SK-N-SH treated with all-trans-retinoic acid at 6 μM for 48 hours (cell line): ENCODE measurements at regions not wholly inside any gene's neighbourhood (a gene's known extent, or its start where the extent isn't known, plus 50 kb on each side); places are given as distances from the start of the nearest gene placed in this dataset.

Source experiments
- ATAC-seq: fragments of 200-7000 bp; cut with Tn5 transposase; 3 replicates; pipeline ENCODE4 v1.9.1; 2020; ENCODE audit warnings: mild to moderate bottlenecking, moderate library complexity
- BACH2 ChIP-seq: fragments of 250-450 bp; sonication (Bioruptor Pico); IDR thresholded peaks from 2 replicates; pipeline ENCODE4 v1.9.0; 2021; ENCODE audit warnings: mild to moderate bottlenecking, borderline replicate concordance
- CREB5 ChIP-seq: fragments of 250-450 bp; sonication (Bioruptor Pico); IDR thresholded peaks from 2 replicates; pipeline ENCODE4 v1.5.1; 2020; ENCODE audit warnings: low read depth, mild to moderate bottlenecking, moderate library complexity
- CSDC2 ChIP-seq: fragments of 250-450 bp; sonication (Bioruptor Pico); IDR thresholded peaks from 2 replicates; pipeline ENCODE4 v1.5.0; 2020; ENCODE audit warnings: mild to moderate bottlenecking, moderate library complexity
- CSRNP3 ChIP-seq: fragments of 250-450 bp; sonication (Bioruptor Pico); IDR thresholded peaks from 2 replicates; pipeline ENCODE4 v1.5.1; 2021; ENCODE audit warnings: mild to moderate bottlenecking, moderate library complexity
- ESRRG ChIP-seq: fragments of 250-450 bp; sonication (Bioruptor Pico); IDR thresholded peaks from 2 replicates; pipeline ENCODE4 v1.6.1; 2021; ENCODE audit warnings: mild to moderate bottlenecking
- GLIS3 ChIP-seq: fragments of 250-450 bp; sonication (Bioruptor Pico); IDR thresholded peaks from 2 replicates; pipeline ENCODE4 v1.5.0; 2020; ENCODE audit warnings: mild to moderate bottlenecking, moderate library complexity
- ISL1 ChIP-seq: fragments of 250-450 bp; sonication (Bioruptor Pico); IDR thresholded peaks from 2 replicates; pipeline ENCODE4 v2.1.2; 2022; ENCODE audit warnings: mild to moderate bottlenecking, moderate library complexity
- OSR1 ChIP-seq: fragments of 250-450 bp; sonication (Bioruptor Pico); IDR thresholded peaks from 2 replicates; pipeline ENCODE4 v1.8.0; 2022; ENCODE audit warnings: moderate library complexity, mild to moderate bottlenecking, inconsistent platforms
- PATZ1 ChIP-seq: fragments of 250-450 bp; sonication (Bioruptor Pico); IDR thresholded peaks from 2 replicates; pipeline ENCODE4 v1.8.0; 2020; ENCODE audit warnings: mild to moderate bottlenecking, moderate library complexity, borderline replicate concordance
- POU6F1 ChIP-seq: fragments of 250-450 bp; sonication (Bioruptor Pico); IDR thresholded peaks from 2 replicates; pipeline ENCODE4 v1.8.0; 2021; ENCODE audit warnings: low read depth, mild to moderate bottlenecking, moderate library complexity, borderline replicate concordance
- PPARA ChIP-seq: fragments of 250-450 bp; sonication (Bioruptor Pico); IDR thresholded peaks from 2 replicates; pipeline ENCODE4 v1.5.0; 2020; ENCODE audit warnings: mild to moderate bottlenecking, borderline replicate concordance
- RARB ChIP-seq: fragments of 250-450 bp; sonication (Bioruptor Pico); IDR thresholded peaks from 2 replicates; pipeline ENCODE4 v1.8.0; 2021; ENCODE audit warnings: mild to moderate bottlenecking, moderate library complexity
- SNAI2 ChIP-seq: fragments of 250-450 bp; sonication (Bioruptor Pico); IDR thresholded peaks from 2 replicates; pipeline ENCODE4 v1.5.0; 2020; ENCODE audit warnings: mild to moderate bottlenecking, moderate library complexity
- TCF4 ChIP-seq: fragments of 250-450 bp; sonication (Bioruptor Pico); IDR thresholded peaks from 2 replicates; pipeline ENCODE4 v1.8.0; 2021; ENCODE audit warnings: mild to moderate bottlenecking, moderate library complexity, borderline replicate concordance
- TOX ChIP-seq: fragments of 250-450 bp; sonication (Bioruptor Pico); IDR thresholded peaks from 2 replicates; pipeline ENCODE4 v1.8.0; 2021; ENCODE audit warnings: mild to moderate bottlenecking, moderate library complexity, borderline replicate concordance
- ZC3H10 ChIP-seq: fragments of 250-450 bp; sonication (Bioruptor Pico); IDR thresholded peaks from 2 replicates; pipeline ENCODE4 v1.5.1; 2021; ENCODE audit warnings: mild to moderate bottlenecking, moderate library complexity
- ZFP3 ChIP-seq: fragments of 250-450 bp; sonication (Bioruptor Pico); IDR thresholded peaks from 2 replicates; pipeline ENCODE4 v1.5.0; 2020; ENCODE audit warnings: mild to moderate bottlenecking, moderate library complexity
- ZFP30 ChIP-seq: fragments of 450-650 bp; formaldehyde crosslinking; IDR thresholded peaks from 2 replicates; pipeline ENCODE4 v1.5.0; 2022; ENCODE audit warnings: mild to moderate bottlenecking, moderate library complexity
- ZNF565 ChIP-seq: fragments of 450-650 bp; formaldehyde crosslinking; conservative IDR thresholded peaks from 2 replicates; pipeline ENCODE4 v1.5.0; 2020; ENCODE audit warnings: low read depth, mild to moderate bottlenecking, moderate library complexity
- ZNF70 ChIP-seq: fragments of 450-650 bp; formaldehyde crosslinking; IDR thresholded peaks from 2 replicates; pipeline ENCODE4 v1.5.0; 2020; ENCODE audit warnings: mild to moderate bottlenecking, moderate library complexity
- ZNF8 ChIP-seq: fragments of 450-650 bp; formaldehyde crosslinking; IDR thresholded peaks from 2 replicates; pipeline ENCODE4 v1.5.0; 2020; ENCODE audit warnings: mild to moderate bottlenecking, moderate library complexity

- TF ChIP-seq ISL1 (CRISPR knock-in tag): no peak
- no peak for TF ChIP-seq PATZ1
- no peak for TF ChIP-seq ZC3H10 (CRISPR knock-in tag)
- no peak for TF ChIP-seq CREB5 (CRISPR knock-in tag)
- TF ChIP-seq BACH2 (CRISPR knock-in tag): no peak
These were observed 310.4 kb downstream of the SPRY2 start (continued) for GRCh38 chr13:80030491-80030890.

- TF ChIP-seq PPARA (CRISPR knock-in tag) (no peak), CSDC2 (CRISPR knock-in tag) (no peak), ISL1 (CRISPR knock-in tag) (no peak), CREB5 (CRISPR knock-in tag) (no peak), ZFP30 (no peak), ZFP3 (CRISPR knock-in tag) (no peak), OSR1 (CRISPR knock-in tag) (no peak)
- ATAC-seq: no peak
These were observed 311.8 kb downstream of the SPRY2 start for GRCh38 chr13:80029170-80029569.

- TF ChIP-seq PPARA (CRISPR knock-in tag): no peak
- TF ChIP-seq CSRNP3: no peak
- no peak for TF ChIP-seq ZNF565 (CRISPR knock-in tag)
- no peak for TF ChIP-seq OSR1 (CRISPR knock-in tag)
- no peak for TF ChIP-seq GLIS3 (CRISPR knock-in tag)
- TF ChIP-seq ESRRG: no peak
- TF ChIP-seq ISL1 (CRISPR knock-in tag): no peak
- TF ChIP-seq ZNF70 (CRISPR knock-in tag): no peak
- no peak for TF ChIP-seq RARB (CRISPR knock-in tag)
- no peak for TF ChIP-seq SNAI2
- no peak for TF ChIP-seq BACH2 (CRISPR knock-in tag)
- TF ChIP-seq ZC3H10 (CRISPR knock-in tag): no peak
- TF ChIP-seq POU6F1: no peak
- peak; percentile 32; the same call in 1 of the 3 replicates for ATAC-seq
These were observed 318.8 kb downstream of the SPRY2 start for GRCh38 chr13:80022146-80022545.

GRCh38 chr13:80012251-80012650 is 328.7 kb downstream of the SPRY2 start:
- TF ChIP-seq ZNF70 (CRISPR knock-in tag): no peak
- TF ChIP-seq ISL1 (CRISPR knock-in tag): peak; percentile 53
- peak; percentile 67 for ATAC-seq

GRCh38 chr13:80011448-80012212 is 329.3 kb downstream of the SPRY2 start:
- ATAC-seq: peak; percentile 89
- TF ChIP-seq PPARA (CRISPR knock-in tag): no peak
- TF ChIP-seq ESRRG: no peak
- no peak for TF ChIP-seq ZNF8 (CRISPR knock-in tag)
- no peak for TF ChIP-seq CSRNP3
- TF ChIP-seq ZNF565 (CRISPR knock-in tag): no peak
- TF ChIP-seq RARB (CRISPR knock-in tag): no peak
- TF ChIP-seq ZNF70 (CRISPR knock-in tag): no peak
- no peak for TF ChIP-seq POU6F1
- TF ChIP-seq ZFP30: no peak
- no peak for TF ChIP-seq ISL1 (CRISPR knock-in tag)
- no peak for TF ChIP-seq TCF4 (CRISPR knock-in tag)
- TF ChIP-seq TOX (CRISPR knock-in tag): no peak
- no peak for TF ChIP-seq ZFP3 (CRISPR knock-in tag)
- TF ChIP-seq SNAI2: no peak
- no peak for TF ChIP-seq CSDC2 (CRISPR knock-in tag)
- TF ChIP-seq BACH2 (CRISPR knock-in tag): no peak
- TF ChIP-seq, all 23 proteins: peak for 0
